GM19467 (cell line): ENCODE measurements at regions not wholly inside any gene's neighbourhood (a gene's known extent, or its start where the extent isn't known, plus 50 kb on each side); places are given as distances from the start of the nearest gene placed in this dataset.
"Not testable (repeated sequence)": the region's sequence is repeated elsewhere in the genome, so short reads cannot be mapped to it uniquely, and the experiment has no call there.

Experiments
- ATAC-seq: cut with Tn5 transposase; IDR thresholded peaks from one replicate; pipeline ENCODE4 v1.9.1; 2021; ENCODE audit warnings: mild to moderate bottlenecking, moderate library complexity; ENCODE audit not compliant: unreplicated experiment

DNA sequence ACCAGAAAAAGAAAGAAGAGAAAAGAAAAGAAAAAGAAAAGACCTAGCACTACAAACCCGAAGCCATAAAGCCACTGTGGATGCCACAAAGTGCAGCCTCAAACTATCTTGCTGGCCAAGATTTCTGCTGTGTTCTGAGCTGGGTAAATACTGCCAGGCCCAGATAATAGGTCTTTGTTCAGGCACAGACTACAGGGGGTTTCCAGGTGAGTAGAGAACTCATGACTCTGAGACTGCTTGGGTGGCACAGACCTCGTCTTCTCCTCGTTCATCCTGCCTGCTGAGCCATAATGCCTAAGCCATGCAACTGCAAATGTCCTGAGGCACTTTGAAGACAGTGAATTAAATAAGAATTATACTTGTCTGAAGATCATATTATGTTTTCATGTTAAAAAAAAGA lies 651.8 kb downstream of the LMO4 start:
- no peak for ATAC-seq

DNA sequence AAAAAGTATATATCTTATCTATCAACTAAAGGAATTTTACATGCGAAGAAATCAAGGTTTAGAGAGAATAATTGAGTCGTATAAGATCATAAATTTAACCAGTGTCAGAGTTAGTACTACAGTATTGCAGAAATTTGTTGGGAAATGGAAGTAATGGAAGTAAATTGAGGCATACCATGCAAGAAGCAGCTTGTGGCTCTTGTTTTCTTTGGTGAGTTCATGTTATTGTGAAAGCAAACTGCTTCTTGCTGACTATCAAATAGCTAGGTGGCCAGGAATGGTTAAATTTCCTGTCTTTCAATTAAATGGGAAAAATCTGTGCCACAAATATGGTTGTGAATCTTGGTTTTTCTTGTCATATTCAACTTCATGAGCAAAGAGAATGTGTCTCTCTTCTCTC lies 652.7 kb downstream of the LMO4 start:
- no peak for ATAC-seq

DNA sequence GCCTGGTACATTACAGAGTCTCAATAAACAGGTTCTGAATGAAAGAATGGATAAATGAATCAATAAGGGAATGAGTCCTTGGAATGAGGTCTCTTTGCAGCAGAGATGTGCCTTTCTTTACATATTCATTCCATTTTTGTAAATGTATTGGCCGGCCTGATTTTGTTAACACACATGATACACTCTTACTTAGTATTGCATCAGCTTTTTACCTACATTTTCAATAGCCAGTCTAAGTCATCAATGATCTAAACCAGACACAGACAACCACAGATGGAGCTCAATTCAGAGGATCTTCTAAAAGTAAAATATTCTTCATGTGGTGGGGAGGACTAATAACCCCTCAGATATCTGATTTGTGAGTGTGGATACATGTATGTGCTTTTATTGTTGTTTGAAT lies 653.1 kb downstream of the LMO4 start:
- ATAC-seq = no peak

DNA sequence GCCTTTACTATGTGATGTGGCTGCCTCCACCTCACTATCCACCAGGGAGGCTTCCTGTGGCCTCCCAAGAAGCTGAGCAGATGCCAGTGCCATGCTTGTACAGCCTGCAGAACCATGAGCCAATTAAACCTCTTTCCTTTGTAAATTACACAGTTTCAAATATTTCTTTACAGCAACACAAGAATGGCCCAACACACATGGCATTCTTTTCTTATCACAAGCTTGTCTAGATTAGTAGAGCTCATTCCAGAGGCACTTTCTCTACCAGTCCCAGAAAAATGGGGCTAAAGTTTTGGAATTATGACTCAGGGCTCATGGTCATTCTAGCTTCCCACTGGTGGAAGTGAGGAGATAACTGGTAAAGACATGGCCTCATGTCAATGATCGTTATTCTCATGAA lies 655.2 kb downstream of the LMO4 start:
- no peak for ATAC-seq

DNA sequence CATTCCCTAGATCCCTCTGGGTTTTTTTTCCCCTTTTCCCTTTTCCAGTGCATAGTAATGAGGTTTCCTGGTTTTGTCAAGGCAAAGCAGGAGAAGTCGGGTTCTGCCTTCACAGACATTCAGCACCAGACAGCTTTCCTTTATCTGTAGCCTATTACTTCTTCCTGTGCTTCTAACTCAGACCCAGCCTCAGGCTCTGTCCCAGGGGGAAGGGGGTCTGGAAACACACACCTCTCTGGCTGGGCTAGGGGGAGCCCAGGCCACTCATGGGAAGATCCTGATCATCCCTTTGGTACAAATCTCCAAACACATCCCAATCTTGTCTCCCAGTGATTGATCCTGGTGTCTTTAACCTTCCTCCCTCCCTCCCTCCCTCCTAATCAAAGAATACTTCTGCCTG lies 656.4 kb downstream of the LMO4 start:
- ATAC-seq = no peak

DNA sequence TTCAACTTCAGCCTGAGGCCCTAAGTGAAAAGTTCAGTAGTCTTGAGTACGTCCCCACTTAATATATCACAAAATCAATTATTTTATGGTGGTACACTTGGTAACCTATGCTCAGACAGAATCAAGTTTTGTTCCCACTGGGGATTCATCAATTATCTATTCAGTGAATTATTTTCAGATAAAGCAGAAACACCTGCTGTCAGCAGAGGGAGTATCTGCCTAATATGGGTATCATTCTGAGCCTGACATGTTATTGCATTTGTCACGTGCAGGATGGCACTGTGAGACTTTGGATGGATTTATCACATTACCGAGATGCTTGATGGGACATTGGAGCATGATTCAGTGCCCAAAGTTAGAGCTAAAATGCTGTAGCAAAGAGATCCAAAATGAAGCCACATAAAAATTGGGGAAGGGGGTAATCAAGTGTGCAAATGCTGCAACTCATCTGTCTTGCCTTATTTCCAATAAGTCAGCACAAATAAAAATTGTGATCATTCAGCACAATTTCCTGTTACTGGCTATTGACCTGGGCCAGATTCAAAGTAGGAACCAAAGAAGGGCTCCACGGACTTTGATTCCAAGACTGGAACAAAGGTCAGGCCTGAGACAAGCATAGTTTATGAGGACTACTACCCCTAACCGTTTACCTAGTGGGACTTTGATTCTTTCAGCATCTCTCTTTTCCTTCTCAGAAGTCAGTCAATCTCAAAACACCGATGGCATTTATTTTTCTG lies 657.6 kb downstream of the LMO4 start:
- ATAC-seq = no peak

DNA sequence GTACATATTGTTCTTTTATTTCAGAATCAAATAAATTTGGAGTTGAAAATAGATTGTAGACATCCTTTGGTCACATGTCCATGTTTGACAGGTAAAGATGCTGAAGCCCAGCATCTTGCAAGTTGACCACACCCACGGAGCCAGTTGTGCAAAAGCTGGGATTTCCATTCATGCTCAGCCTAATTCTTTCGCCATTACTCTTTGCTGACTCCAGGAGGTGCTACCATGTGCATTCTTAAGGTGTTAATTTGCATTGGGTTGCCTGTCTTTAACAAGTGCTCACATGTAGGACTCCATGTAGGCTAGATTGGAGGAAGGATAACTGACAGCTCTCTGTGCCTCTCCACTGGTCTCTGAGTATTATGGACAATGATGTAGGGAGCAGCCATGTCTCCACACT lies 660.7 kb downstream of the LMO4 start:
- ATAC-seq = no peak

DNA sequence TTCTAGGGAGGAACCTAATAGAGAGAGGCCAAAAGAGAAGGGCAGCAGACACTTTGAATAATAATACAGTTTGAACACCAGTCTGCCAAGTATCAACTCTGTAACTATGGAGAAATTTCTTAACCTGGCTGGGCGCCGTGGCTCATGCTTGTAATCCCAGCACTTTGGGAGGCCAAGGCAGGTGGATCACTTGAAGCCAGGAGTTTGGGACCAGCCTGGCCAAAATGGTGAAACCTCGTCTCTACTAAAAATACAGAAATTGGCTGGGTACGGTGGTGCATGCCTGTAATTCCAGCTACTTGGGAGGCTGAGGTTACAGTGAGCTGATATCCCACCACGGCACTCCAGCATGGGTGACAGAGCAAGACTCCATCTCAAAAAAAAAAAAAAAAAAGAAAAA lies 663.9 kb downstream of the LMO4 start:
- ATAC-seq = not testable (repeated sequence)

DNA sequence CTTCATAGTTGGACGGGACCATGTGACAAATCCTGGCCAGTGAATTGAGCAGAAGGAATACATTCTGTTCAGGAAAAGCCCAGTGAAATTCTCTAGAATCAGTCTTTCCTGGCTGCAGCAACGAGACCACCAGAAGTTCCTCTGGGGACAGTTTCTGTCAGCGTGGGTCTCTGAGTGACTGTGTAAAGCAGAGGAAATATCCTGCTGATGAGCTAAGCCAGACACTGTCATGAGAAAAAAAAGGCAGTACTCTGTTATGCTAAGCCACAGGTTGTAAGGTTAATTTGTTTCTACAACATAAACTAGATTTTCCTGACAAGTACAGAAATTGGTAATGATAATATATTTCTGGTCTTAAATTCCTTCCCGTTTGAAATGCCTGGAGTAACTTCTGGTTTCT lies 664.4 kb downstream of the LMO4 start:
- no peak for ATAC-seq

DNA sequence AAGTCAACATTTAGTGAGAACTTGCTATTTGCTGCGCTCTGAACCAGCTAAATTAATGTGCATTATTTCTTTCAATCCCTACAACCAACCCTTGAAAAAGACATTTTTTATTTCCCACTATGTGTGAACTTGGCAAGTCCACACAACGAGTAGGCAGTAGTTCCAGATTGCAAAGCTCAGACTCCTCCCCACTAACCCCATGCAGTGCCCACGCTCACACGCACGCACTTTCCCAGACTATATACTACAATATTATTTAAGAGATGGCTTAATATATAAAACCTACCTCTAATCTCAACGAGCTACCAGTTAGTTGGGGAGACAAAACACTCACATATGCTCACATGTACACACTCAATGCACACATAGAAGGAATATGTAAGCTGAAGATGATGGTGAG lies 671.2 kb downstream of the LMO4 start:
- ATAC-seq = no peak

DNA sequence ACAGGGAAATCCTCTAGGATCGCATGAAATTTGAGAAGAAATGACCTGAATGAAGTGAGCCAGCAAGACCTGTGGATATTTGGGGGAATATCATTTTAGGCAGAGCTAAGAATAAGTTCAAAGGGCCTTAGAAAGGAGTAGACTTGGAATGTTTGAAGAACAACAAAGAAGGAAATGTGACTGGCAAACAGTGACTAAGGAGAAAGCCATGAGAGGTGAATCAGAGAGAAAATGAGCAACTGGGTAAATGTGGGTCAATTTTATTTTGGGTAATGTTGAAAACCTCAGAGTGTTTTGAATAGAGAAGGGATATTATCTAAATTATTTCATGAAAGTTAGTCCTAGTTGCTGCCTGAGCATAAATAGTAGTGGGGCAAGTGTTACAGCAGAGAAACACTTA lies 672.8 kb downstream of the LMO4 start:
- no peak for ATAC-seq

DNA sequence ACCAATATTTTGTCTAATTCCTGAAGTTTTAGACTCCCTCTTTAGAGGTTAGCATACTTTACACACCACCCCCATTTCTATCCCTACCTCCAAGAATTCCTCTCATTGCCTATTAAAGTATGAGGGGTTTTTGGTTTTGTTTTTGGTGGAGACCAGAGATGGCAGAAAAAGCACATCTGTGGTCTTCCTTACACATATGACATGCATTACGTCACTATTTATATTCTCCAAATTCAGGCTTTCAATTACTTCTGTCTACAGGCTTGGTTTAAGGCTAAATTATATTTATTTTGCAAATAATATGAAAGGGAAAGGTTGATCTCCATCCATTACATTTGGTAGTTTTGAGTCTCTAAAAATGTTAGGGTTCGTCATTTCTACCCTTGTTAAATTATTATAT lies 674.6 kb downstream of the LMO4 start:
- ATAC-seq = no peak

DNA sequence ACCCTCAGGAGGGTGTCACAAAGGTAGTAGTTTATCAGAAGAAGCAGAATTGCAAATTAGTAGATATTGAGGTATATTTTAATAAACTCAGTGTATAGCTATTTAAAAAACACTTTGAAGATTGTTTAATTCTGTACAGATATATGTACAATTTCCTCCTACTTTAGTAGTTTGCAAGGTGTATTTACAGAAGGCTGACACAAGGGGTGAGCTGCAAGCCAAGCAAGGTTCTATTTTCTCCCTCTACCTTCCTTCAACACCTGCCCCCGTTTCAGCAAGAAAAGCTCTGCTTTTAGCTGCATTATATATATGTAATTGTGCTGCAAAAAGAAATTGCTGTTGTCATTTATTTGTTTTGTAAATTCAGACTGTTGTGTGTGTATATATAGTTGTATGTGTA lies 674.2 kb upstream of the PKN2 start:
- no peak for ATAC-seq

DNA sequence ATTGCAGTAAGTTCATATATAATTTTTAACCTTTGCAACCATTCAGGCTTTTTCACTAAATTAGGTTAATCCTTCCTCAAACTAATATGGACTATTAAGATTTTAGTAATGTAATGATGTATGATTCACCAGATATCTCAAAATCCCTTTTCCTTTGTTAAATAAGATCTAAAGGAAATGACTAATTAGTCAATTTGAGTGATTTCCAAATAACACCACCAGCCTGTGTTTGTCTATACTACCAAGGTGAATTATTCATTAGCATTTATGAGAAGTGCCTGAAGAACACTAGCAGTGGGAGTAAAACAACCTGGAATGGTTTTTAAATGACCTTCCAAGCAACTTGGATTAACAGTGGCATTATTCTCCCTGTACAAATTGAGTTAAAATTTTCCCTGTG lies 670.6 kb upstream of the PKN2 start:
- no peak for ATAC-seq

DNA sequence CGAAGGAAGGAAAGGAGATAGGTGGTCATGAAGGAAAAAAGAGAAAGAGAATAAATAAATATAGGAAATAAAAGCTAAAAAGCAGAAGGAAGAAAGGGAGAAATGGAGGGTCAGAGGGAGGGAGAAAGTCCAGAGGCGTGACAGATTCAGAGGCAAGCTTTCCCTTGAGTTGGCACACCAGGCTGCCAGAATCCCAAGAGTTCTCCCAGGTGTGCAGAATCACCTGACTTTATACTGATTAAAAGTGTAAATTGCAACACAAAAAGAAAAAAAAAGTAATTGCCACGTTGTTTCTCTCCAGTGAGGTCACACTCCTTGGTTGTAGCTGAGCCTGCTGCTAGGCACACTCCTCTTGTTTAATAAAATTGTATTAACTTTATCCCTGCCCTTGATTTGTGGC lies 669.9 kb upstream of the PKN2 start:
- ATAC-seq = no peak

DNA sequence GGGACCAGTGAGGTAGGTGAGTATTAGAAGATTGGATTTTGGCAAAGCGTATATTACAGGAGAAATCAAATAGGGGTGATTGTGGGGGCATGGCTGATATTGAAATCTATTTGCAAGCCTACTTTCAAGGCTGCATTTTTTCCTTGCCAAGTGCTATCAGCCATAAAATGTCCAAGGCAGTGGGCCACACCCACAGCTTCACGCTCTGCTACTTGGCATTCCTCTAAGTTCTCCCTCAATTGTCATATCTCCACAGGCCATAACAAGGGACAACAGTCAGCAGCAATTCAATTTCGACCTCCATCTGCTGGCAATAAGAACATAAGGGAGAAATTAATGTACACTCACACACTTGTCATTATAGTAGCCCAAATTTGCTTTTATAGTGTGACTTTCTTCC lies 667.1 kb upstream of the PKN2 start:
- ATAC-seq = no peak

DNA sequence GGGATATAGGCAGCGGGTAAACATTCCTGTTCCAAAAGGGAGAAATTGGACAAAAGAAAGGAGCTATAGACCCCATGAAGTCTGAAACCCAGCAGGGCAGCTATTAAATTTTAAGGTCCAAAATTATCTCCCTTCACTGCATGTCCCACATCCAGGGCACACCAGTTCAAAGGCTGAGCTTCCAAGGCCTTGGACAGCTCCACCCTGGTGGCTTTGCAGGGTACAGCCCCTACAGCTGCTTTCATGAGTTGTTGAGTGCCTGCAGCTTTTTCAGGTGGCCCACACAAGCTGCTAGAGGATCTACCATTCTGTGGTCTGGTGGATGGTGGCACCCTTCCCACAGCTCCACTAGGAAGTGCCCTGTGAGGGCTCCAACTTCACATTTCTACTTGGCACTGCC lies 662.5 kb upstream of the PKN2 start:
- no peak for ATAC-seq

DNA sequence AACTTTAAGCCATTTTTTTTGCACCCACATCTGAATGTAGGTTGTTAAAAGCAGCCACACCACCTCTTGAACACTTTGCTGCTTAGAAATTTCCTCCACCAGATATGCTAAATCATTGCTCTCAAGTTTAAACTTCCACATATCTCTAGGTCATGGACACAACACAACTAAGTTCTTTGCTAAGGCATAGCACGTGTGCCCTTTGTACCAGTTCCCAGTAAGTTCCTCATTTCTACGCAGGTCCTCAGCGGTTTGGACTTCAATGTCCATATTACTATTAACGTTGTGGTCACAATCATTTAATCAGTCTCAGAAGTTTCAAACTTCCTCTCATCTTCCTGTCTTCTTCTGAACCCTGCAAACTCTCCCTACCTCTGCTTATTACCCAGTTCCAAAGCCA lies 661.6 kb upstream of the PKN2 start:
- ATAC-seq = no peak

DNA sequence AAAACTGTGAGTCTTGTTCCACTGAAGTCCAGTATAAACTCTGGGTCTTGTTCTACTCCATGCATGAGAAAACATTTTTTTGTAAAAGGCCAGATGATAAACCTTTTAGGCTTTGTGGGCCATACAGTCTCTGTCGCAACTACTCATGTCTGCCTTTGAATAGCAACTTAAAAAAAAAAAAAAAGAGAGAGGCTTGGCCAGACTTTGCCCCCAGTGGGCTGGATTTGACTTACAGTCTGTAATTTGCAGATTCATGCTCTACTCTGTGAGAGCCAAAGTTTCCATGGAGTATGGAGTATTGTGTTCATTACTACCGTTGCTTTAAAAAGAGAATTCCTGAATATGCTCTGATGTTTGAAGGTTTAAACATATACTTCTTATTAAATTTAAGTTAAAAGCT lies 654.9 kb upstream of the PKN2 start:
- no peak for ATAC-seq

DNA sequence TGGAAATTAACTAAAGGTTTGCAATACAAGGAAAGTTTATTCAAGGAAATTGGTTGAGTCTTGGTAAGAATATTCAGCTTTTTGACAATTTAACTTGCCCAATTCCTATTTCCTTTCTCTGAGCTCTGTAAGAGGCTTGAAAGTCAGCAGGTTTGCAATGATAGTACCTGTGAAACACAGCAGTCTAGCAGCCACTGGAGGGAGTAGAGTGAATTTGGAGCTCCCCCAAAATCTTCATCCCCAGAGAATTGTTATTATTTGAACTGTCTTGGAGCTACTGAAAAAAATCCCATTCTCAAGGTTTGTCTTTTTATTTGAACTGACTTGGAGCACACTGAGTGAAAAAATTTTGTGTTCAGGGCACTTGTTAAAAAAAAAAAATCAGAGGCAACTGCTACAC lies 654.2 kb upstream of the PKN2 start:
- ATAC-seq = no peak

DNA sequence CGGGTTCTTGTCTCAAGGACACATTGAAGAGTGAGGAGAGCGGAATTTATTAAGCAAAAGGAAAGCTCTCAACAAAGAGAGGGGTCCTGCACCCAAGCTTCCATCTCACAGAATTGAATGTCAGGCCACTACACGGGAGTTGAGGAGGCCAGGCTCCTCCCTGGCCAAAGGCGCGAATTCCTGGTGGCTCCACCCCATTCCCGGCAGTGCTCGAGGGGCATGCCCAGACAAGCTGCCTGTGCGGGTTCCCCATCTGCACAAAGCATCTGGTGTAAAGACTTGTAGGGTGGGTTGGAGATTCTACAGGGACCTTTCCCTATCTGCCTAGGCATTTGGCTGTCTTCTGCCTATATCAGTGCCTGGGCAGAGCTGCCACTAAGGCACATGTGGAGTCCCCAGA lies 648.5 kb upstream of the PKN2 start:
- ATAC-seq = no peak

DNA sequence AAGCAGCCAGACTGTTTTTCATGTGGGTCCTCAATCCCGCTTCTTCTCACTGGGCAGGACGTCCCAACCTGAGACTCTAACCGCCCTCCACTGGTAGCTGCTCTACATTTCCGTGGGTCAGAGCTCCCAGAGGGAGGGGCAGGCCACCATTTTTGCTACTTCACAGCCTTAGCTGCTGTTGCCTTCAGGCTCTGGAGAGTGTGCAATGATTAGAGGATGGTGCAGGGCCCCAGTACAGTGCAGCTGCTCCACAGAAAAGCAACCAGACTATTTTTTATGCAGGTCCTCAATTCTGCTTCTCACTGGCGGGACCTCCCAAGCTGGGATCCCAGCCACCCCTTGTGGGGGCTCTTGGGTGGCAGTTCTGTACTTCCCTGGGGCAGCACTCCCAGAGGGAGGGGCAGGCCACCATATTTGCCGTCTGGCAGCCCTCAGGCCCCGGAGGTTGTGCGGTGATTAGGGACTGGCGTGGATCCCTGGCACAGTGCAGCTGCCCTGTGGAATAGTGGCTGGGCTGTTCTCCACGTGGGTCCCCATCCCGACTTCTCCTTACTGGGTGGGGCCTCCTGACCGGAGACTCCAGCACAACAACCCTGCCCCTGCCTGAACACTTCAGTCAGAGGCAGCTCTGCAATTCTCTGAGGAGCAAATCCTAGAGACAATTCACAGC lies 647.6 kb upstream of the PKN2 start:
- ATAC-seq = no peak

DNA sequence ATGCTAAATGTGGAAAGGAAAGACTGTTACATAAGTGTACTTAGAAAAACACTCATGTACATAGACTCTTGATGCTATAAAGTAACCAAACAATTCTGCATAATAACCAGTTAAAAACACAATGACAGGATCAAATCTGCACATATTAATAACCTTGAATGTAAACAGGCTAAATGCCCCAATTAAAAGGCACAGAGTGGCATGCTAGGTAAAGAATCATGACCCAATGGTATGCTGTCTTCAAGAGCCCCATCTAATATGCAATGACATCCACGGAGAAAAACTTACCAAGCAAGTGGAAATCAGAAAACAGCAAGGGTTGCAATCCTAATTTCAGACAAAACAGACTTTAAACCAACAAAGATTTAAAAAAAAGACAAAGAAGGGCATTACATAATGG lies 644.8 kb upstream of the PKN2 start:
- ATAC-seq = no peak
